GM19452 (cell line): ENCODE measurements at regions not wholly inside any gene's neighbourhood (a gene's known extent, or its start where the extent isn't known, plus 50 kb on each side); places are given as distances from the start of the nearest gene placed in this dataset.

Experiments used
- ATAC-seq: cut with Tn5 transposase; IDR thresholded peaks from one replicate; pipeline ENCODE4 v1.9.1; 2021; ENCODE audit not compliant: unreplicated experiment

GRCh38 chr6:98107801-98108200, 726.6 kb upstream of the POU3F2 start:
- ATAC-seq = no peak

- ATAC-seq = no peak
These were observed 717.9 kb upstream of the POU3F2 start for GRCh38 chr6:98116455-98116854.

GRCh38 chr6:98117068-98117467, 717.3 kb upstream of the POU3F2 start:
- no peak for ATAC-seq

- ATAC-seq = no peak
These were observed 715.9 kb upstream of the POU3F2 start for GRCh38 chr6:98118397-98119045.

GRCh38 chr6:98124171-98124570, 710.2 kb upstream of the POU3F2 start:
- ATAC-seq = no peak

- ATAC-seq = no peak
These were observed 702.9 kb upstream of the POU3F2 start for GRCh38 chr6:98131290-98131990.

GRCh38 chr6:98136333-98136732, 698.0 kb upstream of the POU3F2 start:
- ATAC-seq = no peak

GRCh38 chr6:98137391-98137790, 697.0 kb upstream of the POU3F2 start:
- no peak for ATAC-seq

GRCh38 chr6:98142839-98143238, 691.5 kb upstream of the POU3F2 start:
- ATAC-seq = no peak

- no peak for ATAC-seq
These were observed 687.7 kb upstream of the POU3F2 start for GRCh38 chr6:98146656-98147055.

GRCh38 chr6:98156580-98156979, 677.8 kb upstream of the POU3F2 start:
- ATAC-seq = no peak

GRCh38 chr6:98179606-98180005, 654.8 kb upstream of the POU3F2 start:
- ATAC-seq = no peak

GRCh38 chr6:98200084-98200483, 634.3 kb upstream of the POU3F2 start:
- no peak for ATAC-seq

- no peak for ATAC-seq
These were observed 631.1 kb upstream of the POU3F2 start for GRCh38 chr6:98203170-98203806.

- no peak for ATAC-seq
These were observed 621.9 kb upstream of the POU3F2 start for GRCh38 chr6:98212468-98212867.

GRCh38 chr6:98215531-98215930, 618.8 kb upstream of the POU3F2 start:
- ATAC-seq = no peak

GRCh38 chr6:98230250-98230649, 604.1 kb upstream of the POU3F2 start:
- no peak for ATAC-seq

- no peak for ATAC-seq
These were observed 595.3 kb upstream of the POU3F2 start for GRCh38 chr6:98239057-98239456.

GRCh38 chr6:98241630-98242029, 592.7 kb upstream of the POU3F2 start:
- no peak for ATAC-seq

GRCh38 chr6:98254624-98255023, 579.8 kb upstream of the POU3F2 start:
- no peak for ATAC-seq

GRCh38 chr6:98260382-98260781, 574.0 kb upstream of the POU3F2 start:
- no peak for ATAC-seq

GRCh38 chr6:98272060-98272459, 562.3 kb upstream of the POU3F2 start:
- no peak for ATAC-seq
